OCI-LY3 (cell line): ENCODE measurements at regions not wholly inside any gene's neighbourhood (a gene's known extent, or its start where the extent isn't known, plus 50 kb on each side); places are given as distances from the start of the nearest gene placed in this dataset.

Experiments
- H2AFZ ChIP-seq: fragments of 200-600, 300-600 bp; shearing (Covaris generic); 2 replicates; pipeline ENCODE4 v1.6.0; 2014; ENCODE audit warnings: antibody characterized with exemption, low read depth, low read length
- H3K27ac ChIP-seq: fragments of 200-600, 300-600 bp; sonication (generic); 2 replicates; pipeline ENCODE4 v1.5.1; 2014; ENCODE audit warnings: mild to moderate bottlenecking, low read length, moderate library complexity, mixed read lengths
- H3K27me3 ChIP-seq: fragments of 200-600, 300-600 bp; sonication (generic); 2 replicates; pipeline ENCODE4 v1.6.1; 2014; ENCODE audit warnings: low read depth, low read length, mixed read lengths
- H3K36me3 ChIP-seq: fragments of 200-600, 300-600 bp; sonication (generic); replicated peaks from 2 replicates; pipeline ENCODE3; 2014; ENCODE audit warnings: low read depth, low read length, mixed read lengths
- H3K4me1 ChIP-seq: fragments of 300-600, 200-600 bp; sonication (generic); 2 replicates; pipeline ENCODE4 v1.6.1; 2014; ENCODE audit warnings: low read length, mixed read lengths
- H3K4me2 ChIP-seq: fragments of 200-600, 300-600 bp; sonication (generic); 2 replicates; pipeline ENCODE4 v1.6.1; 2014; ENCODE audit warnings: low read length, mixed read lengths
- H3K4me3 ChIP-seq: fragments of 300-600, 200-600 bp; sonication (generic); 2 replicates; pipeline ENCODE4 v1.5.1; 2014; ENCODE audit warnings: antibody characterized with exemption, mild to moderate bottlenecking, low read length, moderate library complexity
- H3K79me2 ChIP-seq: fragments of 300-600, 200-600 bp; shearing (Covaris generic); 2 replicates; pipeline ENCODE4 v1.6.1; 2014; ENCODE audit warnings: mild to moderate bottlenecking, low read length, mixed read lengths
- H3K9ac ChIP-seq: fragments of 300-600, 200-600 bp; shearing (Covaris generic); 2 replicates; pipeline ENCODE4 v1.6.0; 2014; ENCODE audit warnings: mild to moderate bottlenecking, low read length, moderate library complexity
- H3K9me3 ChIP-seq: fragments of 200-600, 300-600 bp; shearing (Covaris generic); 2 replicates; pipeline ENCODE4 v1.6.1; 2014; ENCODE audit warnings: low read length, mixed read lengths; ENCODE audit not compliant: insufficient read depth
- H4K20me1 ChIP-seq: fragments of 200-600, 300-600 bp; sonication (generic); 2 replicates; pipeline ENCODE4 v1.6.1; 2016; ENCODE audit warnings: low read length, mixed read lengths; ENCODE audit not compliant: insufficient read depth
- CTCF ChIP-seq: fragments of 200-600, 300-600 bp; sonication (generic); IDR thresholded peaks from 2 replicates; pipeline ENCODE4 v1.5.1; 2014; ENCODE audit warnings: antibody characterized with exemption, low read length, low read depth
- EZH2phosphoT487 ChIP-seq: fragments of 200-600 bp; shearing (Covaris generic); IDR thresholded peaks from 2 replicates; pipeline ENCODE4 v1.6.1; 2018; ENCODE audit warnings: antibody characterized with exemption, mixed run types, low read depth

- Histone ChIP-seq H3K9me3 (no peaks in the 10 kb centered on the region), H3K9ac (no peak overlapping the region), H3K4me3 (no peak overlapping the region), H3K79me2 (no peaks in the 10 kb centered on the region), H4K20me1 (no peaks in the 10 kb centered on the region), H3K27ac (no peak overlapping the region), H3K36me3 (no peaks in the 10 kb centered on the region), H3K27me3 (no peaks in the 10 kb centered on the region), H2AFZ (no peak overlapping the region), H3K4me1 (no peaks in the 10 kb centered on the region), H3K4me2 (no peak overlapping the region)
- TF ChIP-seq EZH2phosphoT487 (no peak), CTCF (no peak)
Measured at GRCh38 chr5:158205992-158206391, 347.0 kb upstream of the CLINT1 start.

- Histone ChIP-seq H2AFZ (no peak overlapping the region), H3K4me3 (no peak overlapping the region)
Measured at GRCh38 chr5:158203261-158203660, 344.3 kb upstream of the CLINT1 start.

DNA sequence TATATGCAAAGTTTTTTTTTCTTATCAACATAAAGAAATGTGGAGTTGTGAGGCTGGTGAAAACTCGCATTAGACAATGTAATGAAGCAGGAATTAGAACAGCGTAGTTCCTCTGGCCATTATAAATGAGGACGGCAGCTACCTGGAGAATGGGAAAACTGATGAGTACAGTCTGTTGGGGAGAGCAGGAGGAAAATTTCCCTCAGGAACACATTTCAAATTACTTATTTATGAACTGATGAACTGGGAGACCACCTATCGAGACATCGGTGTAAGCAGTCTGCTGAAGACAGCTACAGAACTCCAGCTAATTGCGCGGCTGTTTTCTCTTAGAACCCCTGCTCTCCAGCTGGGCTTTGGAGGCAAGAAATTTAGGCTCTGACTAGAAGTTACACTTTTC lies 343.9 kb upstream of the CLINT1 start:
- Histone ChIP-seq H3K9ac (no peak overlapping the region), H3K4me1 (peaks cover 17% of the 10 kb centered on the region), H3K4me2 (no peak overlapping the region), H3K9me3 (no peaks in the 10 kb centered on the region), H3K36me3 (no peaks in the 10 kb centered on the region), H2AFZ (no peak overlapping the region), H3K27ac (no peak overlapping the region), H3K27me3 (no peaks in the 10 kb centered on the region), H3K4me3 (no peak overlapping the region), H4K20me1 (no peaks in the 10 kb centered on the region), H3K79me2 (no peaks in the 10 kb centered on the region)
- TF ChIP-seq EZH2phosphoT487 (no peak), CTCF (no peak)

More at GRCh38 chr5:158203261-158203660, 344.3 kb upstream of the CLINT1 start:
- no peaks in the 10 kb centered on the region for H3K79me2 ChIP-seq
- H4K20me1 ChIP-seq: no peaks in the 10 kb centered on the region
- H3K27ac ChIP-seq: no peak overlapping the region
- no peak overlapping the region for H3K9ac ChIP-seq
- H3K4me1 ChIP-seq: peaks cover 12% of the 10 kb centered on the region
- no peak for TF ChIP-seq CTCF
- no peak for TF ChIP-seq EZH2phosphoT487
- no peaks in the 10 kb centered on the region for H3K27me3 ChIP-seq
- H3K36me3 ChIP-seq: no peaks in the 10 kb centered on the region
- no peaks in the 10 kb centered on the region for H3K9me3 ChIP-seq
- H3K4me2 ChIP-seq: no peak overlapping the region

DNA sequence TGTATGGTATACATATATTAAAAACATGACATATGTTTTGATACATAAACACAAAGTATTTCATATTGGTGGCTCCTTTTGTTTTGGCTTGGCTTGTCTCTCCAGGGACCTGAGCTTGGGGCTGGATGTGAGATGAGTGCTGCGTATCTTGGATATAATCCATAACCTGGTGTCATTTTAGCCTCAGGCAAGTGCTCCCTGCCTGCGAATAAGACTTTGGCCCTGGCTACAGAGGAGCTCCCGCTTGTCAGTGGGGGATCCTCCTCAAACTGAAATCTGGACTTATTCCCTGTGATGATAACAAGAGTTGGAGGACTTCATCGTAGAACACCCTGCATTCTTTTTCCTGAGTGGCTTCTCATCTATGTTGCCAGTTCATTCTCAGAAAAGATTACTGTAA lies 341.7 kb upstream of the CLINT1 start:
- H3K27ac ChIP-seq: no peak overlapping the region
- H3K4me2 ChIP-seq: no peak overlapping the region

More for the DNA sequence above, 341.7 kb upstream of the CLINT1 start:
- H4K20me1 ChIP-seq: no peaks in the 10 kb centered on the region
- H2AFZ ChIP-seq: no peak overlapping the region
- TF ChIP-seq EZH2phosphoT487 (no peak), CTCF (no peak)
- H3K36me3 ChIP-seq: no peaks in the 10 kb centered on the region
- H3K4me3 ChIP-seq: no peak overlapping the region
- H3K79me2 ChIP-seq: no peaks in the 10 kb centered on the region
- H3K9me3 ChIP-seq: no peaks in the 10 kb centered on the region
- H3K27me3 ChIP-seq: no peaks in the 10 kb centered on the region
- peaks cover 22% of the 10 kb centered on the region for H3K4me1 ChIP-seq
- no peak overlapping the region for H3K9ac ChIP-seq
